GM18870 (cell line): ENCODE measurements at regions not wholly inside any gene's neighbourhood (a gene's known extent, or its start where the extent isn't known, plus 50 kb on each side); places are given as distances from the start of the nearest gene placed in this dataset.

ENCODE experiments used
- ATAC-seq: cut with Tn5 transposase; IDR thresholded peaks from one replicate; pipeline ENCODE4 v1.9.1; 2021; ENCODE audit warnings: moderate library complexity; ENCODE audit not compliant: unreplicated experiment

DNA sequence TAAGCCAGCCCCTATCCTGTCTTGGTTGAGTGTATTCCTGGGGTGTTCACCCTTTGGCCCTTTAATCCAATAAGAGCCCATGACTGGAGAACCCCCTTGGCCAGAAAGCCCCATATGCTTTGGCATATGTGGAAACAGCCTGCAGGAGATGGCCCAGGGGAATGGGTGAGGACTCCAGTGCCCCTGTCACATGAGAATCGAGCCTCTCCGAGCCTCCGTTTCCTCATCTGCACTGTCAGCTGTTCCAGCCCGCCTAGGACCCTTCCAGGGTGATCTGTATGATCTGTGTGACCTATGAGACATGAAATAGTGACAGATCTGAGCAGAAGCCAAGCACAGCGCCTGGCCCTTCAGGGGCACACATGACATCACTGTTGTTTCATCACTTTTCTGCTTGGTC is 300.7 kb downstream of the ZNF536 start:
- ATAC-seq, result no peak

DNA sequence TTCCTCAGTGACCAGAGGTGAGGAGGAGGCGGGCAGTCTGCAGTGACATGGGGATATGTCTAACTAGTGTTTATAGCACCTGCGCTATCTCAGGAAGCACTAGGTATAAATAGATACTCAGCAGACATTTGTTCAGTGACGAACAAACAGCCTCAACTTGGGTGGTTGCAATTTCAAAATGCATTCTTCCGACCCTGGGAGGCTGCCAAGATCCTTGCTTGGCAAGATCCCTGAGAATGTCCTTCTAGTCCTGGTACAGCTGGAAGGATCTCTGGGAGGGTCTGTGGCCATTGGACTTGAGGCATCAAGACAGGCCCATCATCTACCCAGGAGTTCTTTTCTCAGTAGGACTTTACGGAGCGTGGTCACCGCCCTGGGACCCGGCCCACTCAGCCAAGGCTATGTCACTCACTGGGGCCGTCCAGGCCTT is 299.5 kb downstream of the ZNF536 start:
- no peak for ATAC-seq

DNA sequence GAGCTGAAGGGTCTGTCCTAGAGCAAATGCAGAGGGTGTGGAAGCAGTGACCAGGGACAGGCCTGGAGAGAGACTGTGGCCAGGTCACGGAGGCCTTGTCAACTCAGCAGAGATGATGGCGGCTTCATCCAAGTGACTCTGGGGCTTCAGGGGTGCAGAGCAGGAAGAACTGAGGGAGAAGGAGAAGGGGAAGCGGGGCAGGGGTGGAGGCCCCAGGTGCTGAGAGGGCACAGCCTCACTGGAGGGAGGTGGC is 299.1 kb downstream of the ZNF536 start:
- ATAC-seq, result no peak

- ATAC-seq, result no peak
Observed at GRCh38 chr19:30670562-30671366, 298.6 kb downstream of the ZNF536 start.

- ATAC-seq, result no peak
Observed at GRCh38 chr19:30670011-30670329, 297.8 kb downstream of the ZNF536 start.

- no peak for ATAC-seq
Observed at GRCh38 chr19:30669329-30670010, 297.3 kb downstream of the ZNF536 start.

GRCh38 chr19:30668521-30669155 is 296.5 kb downstream of the ZNF536 start:
- ATAC-seq, result no peak

GRCh38 chr19:30667746-30668145 is 295.6 kb downstream of the ZNF536 start:
- no peak for ATAC-seq

- ATAC-seq, result no peak
Observed at GRCh38 chr19:30667227-30667626, 295.0 kb downstream of the ZNF536 start.

DNA sequence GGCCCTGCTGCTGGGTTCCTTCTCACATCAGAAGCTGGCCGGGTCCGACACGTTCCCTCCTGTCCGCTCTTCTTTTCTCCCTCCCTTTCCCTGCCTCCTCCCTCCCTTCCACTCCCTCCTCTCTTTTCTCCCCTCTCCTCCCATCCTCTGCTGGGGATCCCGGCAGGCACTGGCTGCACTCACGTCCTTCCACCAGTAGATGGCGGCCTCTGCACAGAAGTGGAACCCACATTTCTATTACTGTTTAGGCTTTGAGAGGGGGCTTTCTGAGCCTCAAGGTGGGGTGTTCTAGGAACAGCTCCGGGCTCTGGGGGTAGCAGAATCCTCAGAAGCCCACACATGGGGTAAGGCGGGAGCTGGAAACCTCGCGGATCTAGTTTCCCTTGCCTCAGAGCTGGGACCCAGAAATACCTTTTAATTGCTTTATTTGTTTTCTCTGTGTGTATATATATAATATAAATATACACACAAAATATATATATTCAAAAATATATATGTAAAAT is 294.2 kb downstream of the ZNF536 start:
- ATAC-seq, result no peak

DNA sequence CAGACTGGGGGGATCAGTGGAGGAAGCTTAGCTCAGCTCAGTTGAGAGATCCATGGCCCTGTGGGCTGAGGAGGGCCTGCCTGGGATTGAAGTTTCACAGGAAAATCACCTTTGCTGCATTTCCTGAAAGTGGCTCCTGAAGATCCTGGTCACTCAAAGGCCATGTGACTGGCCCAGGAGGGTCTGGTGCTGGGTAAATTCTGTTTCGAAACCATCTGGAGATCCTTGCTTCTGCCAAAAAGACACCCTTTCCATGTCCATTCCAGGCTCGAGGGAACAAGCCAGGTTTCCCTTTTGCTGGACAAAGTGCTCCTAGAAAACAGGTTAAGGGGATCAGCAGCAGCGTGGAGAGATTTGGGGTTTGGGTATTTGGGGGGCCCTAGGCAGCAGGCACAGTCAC is 293.3 kb downstream of the ZNF536 start:
- no peak for ATAC-seq

GRCh38 chr19:30663611-30664174 is 291.5 kb downstream of the ZNF536 start:
- no peak for ATAC-seq

DNA sequence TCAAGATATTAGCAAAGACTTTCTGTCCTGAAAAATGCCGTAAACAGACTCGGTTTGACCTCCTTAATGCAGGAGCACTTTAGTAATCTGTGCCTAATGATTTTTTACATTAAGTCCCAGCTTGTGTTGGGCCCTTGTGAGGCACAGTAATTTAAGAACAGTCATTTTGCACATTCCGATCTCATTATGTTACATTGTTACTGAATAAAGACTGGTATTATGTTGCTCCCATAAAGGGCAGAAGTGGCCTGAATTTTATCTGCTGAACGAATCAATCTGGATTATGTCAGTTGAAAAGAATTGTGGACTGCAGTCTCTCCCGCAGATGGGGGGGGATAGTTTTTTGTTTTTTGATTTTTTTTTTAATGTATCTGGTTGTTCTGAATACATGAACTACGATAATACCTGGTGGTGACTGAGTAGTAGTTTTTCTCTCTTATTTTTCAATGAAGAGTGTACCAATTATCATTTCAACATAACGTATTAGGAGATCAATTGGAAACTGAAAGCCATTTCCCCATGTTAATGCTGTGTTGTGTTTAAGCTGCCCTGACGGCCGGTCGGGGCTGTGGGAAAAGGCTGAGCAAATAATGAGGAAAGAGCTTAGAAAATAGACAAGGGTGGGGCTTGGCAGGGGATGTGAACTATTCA is 290.2 kb downstream of the ZNF536 start:
- no peak for ATAC-seq

DNA sequence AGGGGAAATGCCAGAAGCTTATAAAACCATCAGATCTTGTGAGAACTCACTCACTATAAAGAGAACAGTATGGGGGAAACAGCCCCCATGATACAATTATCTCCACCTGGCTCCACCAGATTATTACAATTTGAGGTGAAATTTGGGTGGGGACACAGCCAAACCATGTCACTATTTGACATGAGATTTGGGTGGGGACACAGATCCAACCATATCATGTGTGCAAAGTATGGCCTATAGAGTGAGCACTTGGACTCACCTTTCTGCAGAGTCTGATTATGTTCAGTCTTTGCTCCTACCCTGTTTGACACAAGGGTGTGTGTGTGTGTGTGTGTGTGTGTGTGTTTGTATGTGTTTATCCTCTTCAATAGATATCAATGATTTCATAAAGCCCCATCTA is 287.5 kb downstream of the ZNF536 start:
- ATAC-seq, result no peak

GRCh38 chr19:30656520-30657100 is 284.4 kb downstream of the ZNF536 start:
- no peak for ATAC-seq

DNA sequence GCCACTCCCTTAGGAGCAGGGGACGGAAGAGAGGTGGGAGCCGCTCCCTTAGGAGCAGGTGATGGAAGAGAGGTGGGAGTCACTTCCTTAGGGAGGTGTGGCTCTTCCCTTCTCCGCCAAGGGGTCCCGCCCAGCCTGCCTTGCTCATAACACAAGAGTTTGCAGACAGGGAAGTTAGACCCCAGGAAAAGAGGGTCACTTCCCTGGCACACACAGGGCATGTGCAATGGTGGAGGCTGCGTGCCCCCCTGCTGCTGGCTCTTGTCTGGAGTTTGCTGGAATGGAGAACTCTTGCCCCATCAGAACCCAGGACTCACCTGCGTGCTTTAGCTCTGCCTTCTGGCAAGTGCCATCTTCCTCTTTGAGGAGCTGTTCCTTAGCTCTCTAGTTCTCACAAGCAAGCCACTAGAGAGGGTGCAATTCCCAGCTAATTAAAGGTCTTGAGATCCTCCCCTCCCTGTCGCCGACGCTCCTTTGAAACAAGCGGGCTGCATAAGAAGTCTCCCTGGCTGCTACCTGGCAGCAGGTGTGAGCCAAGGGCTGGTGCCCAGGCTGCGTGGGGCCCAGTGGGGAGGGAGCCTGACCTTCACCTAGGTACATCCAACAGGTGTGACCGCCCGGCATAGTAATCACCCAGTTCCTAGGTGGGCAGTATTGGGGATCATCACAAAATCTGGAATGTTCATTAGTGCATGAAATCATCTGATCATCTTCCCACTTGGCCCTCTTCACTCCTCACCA is 281.6 kb downstream of the ZNF536 start:
- ATAC-seq, result no peak

GRCh38 chr19:30652751-30653150 is 280.6 kb downstream of the ZNF536 start:
- ATAC-seq, result no peak

DNA sequence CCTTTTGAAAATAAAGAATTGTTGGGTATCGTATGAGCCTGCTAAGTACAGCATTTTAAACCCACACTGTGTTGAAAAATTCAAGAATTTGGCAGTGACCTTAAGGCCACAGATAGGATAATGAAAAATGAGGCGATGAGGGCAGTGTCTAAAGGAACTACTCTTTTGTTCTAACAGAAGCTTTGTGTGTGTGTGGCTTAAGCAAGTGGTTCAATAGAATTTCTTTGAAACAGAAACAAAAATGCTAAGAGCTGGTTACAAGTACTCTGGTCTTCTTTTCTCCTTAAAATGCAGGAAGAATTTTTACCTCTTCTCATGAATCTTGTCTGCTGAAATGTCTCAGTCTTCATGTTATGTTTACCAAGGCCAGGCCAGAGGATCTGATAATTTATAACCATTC is 279.5 kb downstream of the ZNF536 start:
- ATAC-seq, result no peak

GRCh38 chr19:30651066-30651465 is 278.9 kb downstream of the ZNF536 start:
- no peak for ATAC-seq

- no peak for ATAC-seq
Observed at GRCh38 chr19:30649934-30650614, 277.9 kb downstream of the ZNF536 start.
